Effector CD4-positive, alpha-beta T cell (primary cell): ENCODE measurements at regions not wholly inside any gene's neighbourhood (a gene's known extent, or its start where the extent isn't known, plus 50 kb on each side); places are given as distances from the start of the nearest gene placed in this dataset.

Source experiments
- DNase-seq: peaks from one replicate; pipeline ENCODE4 v3.0.0-alpha.2; 2020

GRCh38 chr10:110375121-110375520 is 70.4 kb upstream of the SMNDC1 start:
- no peak for DNase-seq

- DNase-seq = no peak
These were observed 71.5 kb upstream of the SMNDC1 start for GRCh38 chr10:110376021-110376766.

- DNase-seq = no peak
These were observed 72.0 kb upstream of the SMNDC1 start for GRCh38 chr10:110376767-110377160.

- no peak for DNase-seq
These were observed 73.3 kb upstream of the SMNDC1 start for GRCh38 chr10:110378006-110378405.

GRCh38 chr10:110378533-110379108 is 73.9 kb upstream of the SMNDC1 start:
- no peak for DNase-seq

- DNase-seq = no peak
These were observed 75.1 kb upstream of the SMNDC1 start for GRCh38 chr10:110379831-110380230.

- DNase-seq = no peak
These were observed 75.6 kb upstream of the SMNDC1 start for GRCh38 chr10:110380293-110380692.

- DNase-seq = no peak
These were observed 78.0 kb upstream of the SMNDC1 start for GRCh38 chr10:110382695-110383094.

GRCh38 chr10:110387617-110387982 is 82.9 kb upstream of the SMNDC1 start:
- DNase-seq = no peak

GRCh38 chr10:110387983-110388686 is 83.4 kb upstream of the SMNDC1 start:
- DNase-seq = no peak

- DNase-seq = no peak
These were observed 84.0 kb upstream of the SMNDC1 start for GRCh38 chr10:110388687-110389052.

GRCh38 chr10:110389255-110389654 is 84.5 kb upstream of the SMNDC1 start:
- DNase-seq = no peak

- no peak for DNase-seq
These were observed 86.8 kb upstream of the SMNDC1 start for GRCh38 chr10:110391541-110391940.

- DNase-seq = no peak
These were observed 87.4 kb upstream of the SMNDC1 start for GRCh38 chr10:110392121-110392520.

- no peak for DNase-seq
These were observed 88.4 kb upstream of the SMNDC1 start for GRCh38 chr10:110392868-110393740.

GRCh38 chr10:110393866-110394265 is 89.1 kb upstream of the SMNDC1 start:
- DNase-seq = no peak

GRCh38 chr10:110394296-110394695 is 89.6 kb upstream of the SMNDC1 start:
- no peak for DNase-seq

- DNase-seq = no peak
These were observed 90.2 kb upstream of the SMNDC1 start for GRCh38 chr10:110394898-110395297.

- DNase-seq = no peak
These were observed 90.9 kb upstream of the SMNDC1 start for GRCh38 chr10:110395350-110396283.

- DNase-seq = no peak
These were observed 91.5 kb upstream of the SMNDC1 start for GRCh38 chr10:110396284-110396651.

GRCh38 chr10:110397856-110398255 is 93.1 kb upstream of the SMNDC1 start:
- DNase-seq = no peak
